ENCODE measurements at regions not wholly inside any gene's neighbourhood (a gene's known extent, or its start where the extent isn't known, plus 50 kb on each side); places are given as distances from the start of the nearest gene placed in this dataset.

GRCh38 chr2:106953236-106953635 is 67.3 kb upstream of the ST6GAL2 start (continued):
- TF ChIP-seq AFF4 (CRISPR knock-in tag; IDR thresholded peaks at IDR 0.05) (no peak), NFRKB (IDR thresholded peaks at IDR 0.05; ENCODE audit: low read depth) (no peak), MGA (IDR thresholded peaks at IDR 0.05) (no peak), RB1 (IDR thresholded peaks at IDR 0.05; ENCODE audit: low read depth) (no peak), SRSF7 (optimal IDR thresholded peaks at IDR 0.05; ENCODE audit: low read depth, low read length) (no peak)

All from K562 (cell line).